ENCODE measurements at regions not wholly inside any gene's neighbourhood (a gene's known extent, or its start where the extent isn't known, plus 50 kb on each side); places are given as distances from the start of the nearest gene placed in this dataset.

DNA sequence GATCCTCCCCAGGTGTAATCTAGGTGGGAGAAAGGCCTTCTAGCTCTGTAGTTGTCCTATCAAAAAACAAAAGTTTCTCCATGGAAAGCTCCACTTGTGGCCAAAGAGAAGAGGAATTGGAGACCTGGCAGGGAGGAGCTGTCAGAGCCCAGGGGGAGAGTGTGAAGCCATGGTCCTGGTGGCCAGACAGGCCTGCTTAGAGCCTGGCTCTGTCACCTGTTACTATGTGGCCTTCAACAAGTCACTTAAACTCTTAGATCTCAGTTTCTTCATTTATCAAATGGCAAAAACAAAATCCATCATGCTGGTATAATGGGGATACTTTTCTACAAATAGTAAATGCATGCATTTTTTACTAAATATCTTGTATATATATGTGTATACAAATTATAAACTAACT, 59.0 kb upstream of the NFE2L3 start:
- TF ChIP-seq, protein P1, sequence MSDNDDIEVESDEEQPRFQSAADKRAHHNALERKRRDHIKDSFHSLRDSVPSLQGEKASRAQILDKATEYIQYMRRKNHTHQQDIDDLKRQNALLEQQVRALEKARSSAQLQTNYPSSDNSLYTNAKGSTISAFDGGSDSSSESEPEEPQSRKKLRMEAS (IDR thresholded peaks at IDR 0.05; ENCODE audit: insufficient read depth, insufficient read length), result no peak
- TF ChIP-seq, protein P2, sequence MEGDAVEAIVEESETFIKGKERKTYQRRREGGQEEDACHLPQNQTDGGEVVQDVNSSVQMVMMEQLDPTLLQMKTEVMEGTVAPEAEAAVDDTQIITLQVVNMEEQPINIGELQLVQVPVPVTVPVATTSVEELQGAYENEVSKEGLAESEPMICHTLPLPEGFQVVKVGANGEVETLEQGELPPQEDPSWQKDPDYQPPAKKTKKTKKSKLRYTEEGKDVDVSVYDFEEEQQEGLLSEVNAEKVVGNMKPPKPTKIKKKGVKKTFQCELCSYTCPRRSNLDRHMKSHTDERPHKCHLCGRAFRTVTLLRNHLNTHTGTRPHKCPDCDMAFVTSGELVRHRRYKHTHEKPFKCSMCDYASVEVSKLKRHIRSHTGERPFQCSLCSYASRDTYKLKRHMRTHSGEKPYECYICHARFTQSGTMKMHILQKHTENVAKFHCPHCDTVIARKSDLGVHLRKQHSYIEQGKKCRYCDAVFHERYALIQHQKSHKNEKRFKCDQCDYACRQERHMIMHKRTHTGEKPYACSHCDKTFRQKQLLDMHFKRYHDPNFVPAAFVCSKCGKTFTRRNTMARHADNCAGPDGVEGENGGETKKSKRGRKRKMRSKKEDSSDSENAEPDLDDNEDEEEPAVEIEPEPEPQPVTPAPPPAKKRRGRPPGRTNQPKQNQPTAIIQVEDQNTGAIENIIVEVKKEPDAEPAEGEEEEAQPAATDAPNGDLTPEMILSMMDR (IDR thresholded peaks at IDR 0.05; ENCODE audit: extremely low read depth in 1 of 2, insufficient read depth in 1 of 2, low read depth in 1 of 2, low read length in 2 of 2), result no peak
- TF ChIP-seq EZH2 (IDR thresholded peaks at IDR 0.05; ENCODE audit: borderline replicate concordance, low read depth, low read length, severe bottlenecking) (no peak), POLR2A (IDR thresholded peaks at IDR 0.05; ENCODE audit: low read depth, low read length) (no peak), JUN (IDR thresholded peaks at IDR 0.05; ENCODE audit: borderline replicate concordance, insufficient read depth, insufficient read length, low read depth) (no peak), POLR2AphosphoS5 (IDR thresholded peaks at IDR 0.05; ENCODE audit: insufficient read depth, low read depth, low read length) (no peak), MYC (IDR thresholded peaks at IDR 0.05; ENCODE audit: low read depth, low read length) (no peak), FOS (IDR thresholded peaks at IDR 0.05; ENCODE audit: borderline replicate concordance, insufficient read depth, low read length) (no peak), GATA2 (IDR thresholded peaks at IDR 0.05; ENCODE audit: insufficient read depth, insufficient read length, low read depth, low read length) (no peak)
